Stimulated activated effector memory CD8-positive, alpha-beta T cell treated with anti-CD3 and anti-CD28 coated beads, Interleukin-12 subunit alpha, Interleukin-12 subunit beta, amount 100 ng/mL, for 72 hours (primary cell): ENCODE measurements at regions not wholly inside any gene's neighbourhood (a gene's known extent, or its start where the extent isn't known, plus 50 kb on each side); places are given as distances from the start of the nearest gene placed in this dataset.
"Not testable (repeated sequence)": the region's sequence is repeated elsewhere in the genome, so short reads cannot be mapped to it uniquely, and the experiment has no call there.

Source experiments
- ATAC-seq: fragments of 150-1000 bp; cut with Tn5 transposase; 2 replicates; pipeline ENCODE4 v1.10.0; 2021
- DNase-seq, 2 donors: peaks; one replicate each; pipeline ENCODE4 v3.0.0; 2021 to 2022; ENCODE audit warnings: low spot score in 2 of 2
- H3K27ac Mint-ChIP-seq: one replicate; pipeline ENCODE4 v1.8.0; 2022; ENCODE audit warnings: mild to moderate bottlenecking, mixed read lengths
- H3K36me3 Mint-ChIP-seq: one replicate; pipeline ENCODE4 v1.8.0; 2022; ENCODE audit warnings: mild to moderate bottlenecking, mixed read lengths
- H3K4me1 Mint-ChIP-seq: one replicate; pipeline ENCODE4 v1.8.0; 2022; ENCODE audit warnings: mixed read lengths
- H3K4me3 Mint-ChIP-seq: one replicate; pipeline ENCODE4 v1.8.0; 2022; ENCODE audit warnings: mild to moderate bottlenecking, mixed read lengths
- H3K9me3 Mint-ChIP-seq: one replicate; pipeline ENCODE4 v1.8.0; 2022; ENCODE audit warnings: mixed read lengths

GRCh38 chr11:67731583-67731982, 57.2 kb upstream of the ALDH3B2 start:
- no peak overlapping the region for H3K27ac Mint-ChIP-seq

GRCh38 chr11:67728163-67728571, 53.7 kb upstream of the ALDH3B2 start:
- not testable (repeated sequence) for H3K36me3 Mint-ChIP-seq, H3K9me3 Mint-ChIP-seq, ATAC-seq, H3K4me3 Mint-ChIP-seq, DNase-seq
- H3K4me1 Mint-ChIP-seq, result peaks cover 16% of the 10 kb centered on the region
- H3K27ac Mint-ChIP-seq, result peak overlapping the region; percentile 50

More at GRCh38 chr11:67731583-67731982, 57.2 kb upstream of the ALDH3B2 start:
- H3K4me3 Mint-ChIP-seq, result peak overlapping the region; percentile 52
- DNase-seq (no peak), ATAC-seq (no peak)
- no peaks in the 10 kb centered on the region for H3K9me3 Mint-ChIP-seq
- peaks cover 16% of the 10 kb centered on the region for H3K4me1 Mint-ChIP-seq
- H3K36me3 Mint-ChIP-seq, result no peaks in the 10 kb centered on the region

- peaks cover 16% of the 10 kb centered on the region for H3K4me1 Mint-ChIP-seq
- H3K9me3 Mint-ChIP-seq, H3K4me3 Mint-ChIP-seq, DNase-seq, ATAC-seq, H3K36me3 Mint-ChIP-seq: not testable (repeated sequence)
- peak overlapping the region; percentile 50 for H3K27ac Mint-ChIP-seq
Measured at GRCh38 chr11:67727066-67728040, 52.9 kb upstream of the ALDH3B2 start.
